Breast epithelium (tissue), 3 donors: ENCODE measurements at regions not wholly inside any gene's neighbourhood (a gene's known extent, or its start where the extent isn't known, plus 50 kb on each side); places are given as distances from the start of the nearest gene placed in this dataset.

Experiments
- POLR2AphosphoS5 ChIP-seq, 3 donors: sonication (generic); formaldehyde crosslinking; IDR thresholded peaks; one replicate each; pipeline ENCODE4 v1.6.1; 2017; ENCODE audit warnings: antibody characterized with exemption in 3 of 3
- TF ChIP-seq, protein P1 (sequence below), 3 donors: fragments of 450-650 bp; IDR thresholded peaks; one replicate each; pipeline ENCODE4 v1.5.1; 2016 to 2017; ENCODE audit warnings: antibody characterized with exemption in 3 of 3, mild to moderate bottlenecking in 3 of 3, moderate library complexity in 3 of 3

DNA sequence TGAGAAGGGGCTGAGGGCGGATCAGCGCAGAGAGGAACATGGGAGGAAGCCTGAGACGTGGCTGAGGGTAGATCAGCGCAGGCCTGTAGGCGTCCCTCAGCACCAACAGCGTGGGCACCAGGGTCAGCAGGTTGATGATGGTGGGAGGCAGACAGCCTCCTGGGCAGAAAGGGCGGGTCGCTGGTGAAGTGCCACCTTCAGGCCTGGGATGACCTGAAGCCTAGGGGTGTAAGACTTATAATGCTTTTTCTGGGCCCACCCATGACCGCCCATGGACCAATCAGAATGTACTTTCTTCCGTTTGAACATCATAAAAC, 462.1 kb downstream of the TBC1D32 start:
- TF ChIP-seq, protein P1, sequence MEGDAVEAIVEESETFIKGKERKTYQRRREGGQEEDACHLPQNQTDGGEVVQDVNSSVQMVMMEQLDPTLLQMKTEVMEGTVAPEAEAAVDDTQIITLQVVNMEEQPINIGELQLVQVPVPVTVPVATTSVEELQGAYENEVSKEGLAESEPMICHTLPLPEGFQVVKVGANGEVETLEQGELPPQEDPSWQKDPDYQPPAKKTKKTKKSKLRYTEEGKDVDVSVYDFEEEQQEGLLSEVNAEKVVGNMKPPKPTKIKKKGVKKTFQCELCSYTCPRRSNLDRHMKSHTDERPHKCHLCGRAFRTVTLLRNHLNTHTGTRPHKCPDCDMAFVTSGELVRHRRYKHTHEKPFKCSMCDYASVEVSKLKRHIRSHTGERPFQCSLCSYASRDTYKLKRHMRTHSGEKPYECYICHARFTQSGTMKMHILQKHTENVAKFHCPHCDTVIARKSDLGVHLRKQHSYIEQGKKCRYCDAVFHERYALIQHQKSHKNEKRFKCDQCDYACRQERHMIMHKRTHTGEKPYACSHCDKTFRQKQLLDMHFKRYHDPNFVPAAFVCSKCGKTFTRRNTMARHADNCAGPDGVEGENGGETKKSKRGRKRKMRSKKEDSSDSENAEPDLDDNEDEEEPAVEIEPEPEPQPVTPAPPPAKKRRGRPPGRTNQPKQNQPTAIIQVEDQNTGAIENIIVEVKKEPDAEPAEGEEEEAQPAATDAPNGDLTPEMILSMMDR (IDR thresholded peaks at IDR 0.05), result no peak
- no peak for TF ChIP-seq POLR2AphosphoS5 (IDR thresholded peaks at IDR 0.05)
